Panc1 (cell line): ENCODE measurements at regions not wholly inside any gene's neighbourhood (a gene's known extent, or its start where the extent isn't known, plus 50 kb on each side); places are given as distances from the start of the nearest gene placed in this dataset.

Experiments used
- ATAC-seq: fragments of 200-7000 bp; cut with Tn5 transposase; 2 replicates; pipeline ENCODE4 v1.9.1; 2020; ENCODE audit warnings: mild to moderate bottlenecking, moderate library complexity
- BruUV-seq: library from RNA; stranded (reverse); fragments of 400-500 nt; replicated peaks from 2 replicates; lab custom pipeline; 2021; lab: Mats Ljungman, UMichigan
- CTCF ChIA-PET: fragments of 300-600 bp; sonication (Branson Sonifier 250); formaldehyde crosslinking; loops from one replicate; lab custom pipeline; 2022; ENCODE audit warnings: antibody characterized with exemption; lab: Charles Lee
- POLR2A ChIA-PET: fragments of 300-600 bp; sonication (Branson Sonifier 250); formaldehyde crosslinking; loops from one replicate; lab custom pipeline; 2022; ENCODE audit warnings: antibody characterized with exemption; lab: Charles Lee
- DNase-seq: peaks from one replicate; pipeline ENCODE4 v3.0.0-alpha.2; 2010; ENCODE audit warnings: low read depth, low spot score
- H3K27ac ChIP-seq: 2 replicates; pipeline ENCODE4 v1.5.1; 2011; ENCODE audit warnings: mild to moderate bottlenecking, low read length, inconsistent platforms
- H3K27me3 ChIP-seq: fragments of 200-500 bp; sonication (Bioruptor generic); 2 replicates; pipeline ENCODE4 v1.6.0; 2014; ENCODE audit warnings: low read length, inconsistent platforms; ENCODE audit not compliant: control insufficient read depth, insufficient read depth
- H3K36me3 ChIP-seq: fragments of 200-500 bp; sonication (Bioruptor generic); 2 replicates; pipeline ENCODE4 v1.5.1; 2014; ENCODE audit warnings: inconsistent platforms, mild to moderate bottlenecking, low read length, moderate library complexity; ENCODE audit not compliant: control insufficient read depth, insufficient read depth
- H3K4me1 ChIP-seq: 2 replicates; pipeline ENCODE4 v1.5.1; 2011; ENCODE audit warnings: inconsistent platforms, mild to moderate bottlenecking, low read length, moderate library complexity; ENCODE audit not compliant: control insufficient read depth, insufficient read depth
- H3K4me3 ChIP-seq, 2 experiments: 2 replicates each; pipeline ENCODE4 v1.5.1; 2011 to 2012; ENCODE audit warnings: low read depth in 2 of 2, low read length in 2 of 2, mild to moderate bottlenecking in 2 of 2, inconsistent platforms in 1 of 2, moderate library complexity in 1 of 2
- H3K9me3 ChIP-seq: fragments of 200-500 bp; sonication (Bioruptor generic); 2 replicates; pipeline ENCODE4 v1.5.1; 2014; ENCODE audit warnings: low read depth, mild to moderate bottlenecking, inconsistent platforms, low read length, moderate library complexity; ENCODE audit not compliant: control insufficient read depth, insufficient read depth
- POLR2AphosphoS5 ChIP-seq: IDR thresholded peaks from 2 replicates; pipeline ENCODE4 v1.6.1; 2012; ENCODE audit warnings: mild to moderate bottlenecking, low read depth, low read length, moderate library complexity
- SIN3A ChIP-seq: IDR thresholded peaks from 2 replicates; pipeline ENCODE4 v1.6.1; 2012; ENCODE audit warnings: low read depth, mild to moderate bottlenecking, low read length, moderate library complexity, borderline replicate concordance; ENCODE audit not compliant: insufficient read depth
- TCF7L2 ChIP-seq: IDR thresholded peaks from 2 replicates; pipeline ENCODE4 v1.6.1; 2011; ENCODE audit warnings: mild to moderate bottlenecking, low read depth, low read length, inconsistent platforms
- in situ Hi-C: cut with HindIII; loops from 2 replicates; pipeline ENCODE4 v1.10.0; 2016; ENCODE audit warnings: low sequenced_read_pairs, low pct_unique_long_range_greater_than_20kb
- intact Hi-C: fragments of 100-400 bp; cut with micrococcal nuclease; formaldehyde crosslinking; loops from one replicate; pipeline ENCODE4 v1.10.0; 2022; ENCODE audit not compliant: unreplicated experiment
- TF ChIP-seq, protein P1 (sequence below), 2 experiments: IDR thresholded peaks; 2 replicates each; pipeline ENCODE4 v1.6.1; 2011 to 2012; ENCODE audit warnings: low read depth in 2 of 2, control low read depth in 1 of 2, low read length in 1 of 2, mild to moderate bottlenecking in 1 of 2, moderate library complexity in 1 of 2; ENCODE audit not compliant: insufficient read depth in 1 of 2
- TF ChIP-seq, protein P2 (sequence below): fragments of 450-650 bp; IDR thresholded peaks from 2 replicates; pipeline ENCODE4 v1.5.1; 2017; ENCODE audit warnings: mild to moderate bottlenecking

DNA sequence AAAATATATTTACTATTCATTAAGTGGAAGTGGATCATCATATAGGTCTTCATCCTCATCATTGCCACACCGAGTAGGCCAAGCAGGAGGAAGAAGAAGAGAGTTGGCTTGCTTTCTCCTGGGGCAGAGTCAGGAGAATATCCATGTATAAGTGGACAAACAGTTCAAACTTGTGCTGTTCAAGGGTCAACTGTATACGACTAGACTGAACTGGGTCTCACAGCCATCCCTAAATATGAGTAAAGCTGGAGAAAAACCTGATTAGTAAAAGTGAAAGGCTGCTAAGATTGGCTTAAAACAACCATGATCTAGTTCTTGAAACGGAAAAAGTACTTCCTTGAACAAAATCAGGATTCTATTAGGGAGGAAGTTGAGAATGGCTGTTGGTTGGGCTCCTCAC, 276.7 kb upstream of the ADRA1B start:
- ATAC-seq (no peak), DNase-seq (no peak)
- in situ Hi-C loops = no loop called here
- H3K9me3 ChIP-seq = no peaks in the 10 kb centered on the region
- no peak overlapping the region for H3K27ac ChIP-seq
- no TSS peak for BruUV-seq
- no peaks in the 10 kb centered on the region for H3K27me3 ChIP-seq
- POLR2A ChIA-PET = no interaction called here
- H3K4me3 ChIP-seq = no peak overlapping the region
- no peaks in the 10 kb centered on the region for H3K4me1 ChIP-seq
- CTCF ChIA-PET = no interaction called here
- TF ChIP-seq, protein P1, sequence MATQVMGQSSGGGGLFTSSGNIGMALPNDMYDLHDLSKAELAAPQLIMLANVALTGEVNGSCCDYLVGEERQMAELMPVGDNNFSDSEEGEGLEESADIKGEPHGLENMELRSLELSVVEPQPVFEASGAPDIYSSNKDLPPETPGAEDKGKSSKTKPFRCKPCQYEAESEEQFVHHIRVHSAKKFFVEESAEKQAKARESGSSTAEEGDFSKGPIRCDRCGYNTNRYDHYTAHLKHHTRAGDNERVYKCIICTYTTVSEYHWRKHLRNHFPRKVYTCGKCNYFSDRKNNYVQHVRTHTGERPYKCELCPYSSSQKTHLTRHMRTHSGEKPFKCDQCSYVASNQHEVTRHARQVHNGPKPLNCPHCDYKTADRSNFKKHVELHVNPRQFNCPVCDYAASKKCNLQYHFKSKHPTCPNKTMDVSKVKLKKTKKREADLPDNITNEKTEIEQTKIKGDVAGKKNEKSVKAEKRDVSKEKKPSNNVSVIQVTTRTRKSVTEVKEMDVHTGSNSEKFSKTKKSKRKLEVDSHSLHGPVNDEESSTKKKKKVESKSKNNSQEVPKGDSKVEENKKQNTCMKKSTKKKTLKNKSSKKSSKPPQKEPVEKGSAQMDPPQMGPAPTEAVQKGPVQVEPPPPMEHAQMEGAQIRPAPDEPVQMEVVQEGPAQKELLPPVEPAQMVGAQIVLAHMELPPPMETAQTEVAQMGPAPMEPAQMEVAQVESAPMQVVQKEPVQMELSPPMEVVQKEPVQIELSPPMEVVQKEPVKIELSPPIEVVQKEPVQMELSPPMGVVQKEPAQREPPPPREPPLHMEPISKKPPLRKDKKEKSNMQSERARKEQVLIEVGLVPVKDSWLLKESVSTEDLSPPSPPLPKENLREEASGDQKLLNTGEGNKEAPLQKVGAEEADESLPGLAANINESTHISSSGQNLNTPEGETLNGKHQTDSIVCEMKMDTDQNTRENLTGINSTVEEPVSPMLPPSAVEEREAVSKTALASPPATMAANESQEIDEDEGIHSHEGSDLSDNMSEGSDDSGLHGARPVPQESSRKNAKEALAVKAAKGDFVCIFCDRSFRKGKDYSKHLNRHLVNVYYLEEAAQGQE (IDR thresholded peaks at IDR 0.05; ENCODE audit: insufficient read depth in 1 of 2, low read depth in 2 of 2, low read length in 1 of 2) = no peak
- TF ChIP-seq POLR2AphosphoS5 = no peak
- no peak for TF ChIP-seq TCF7L2
- TF ChIP-seq, protein P2, sequence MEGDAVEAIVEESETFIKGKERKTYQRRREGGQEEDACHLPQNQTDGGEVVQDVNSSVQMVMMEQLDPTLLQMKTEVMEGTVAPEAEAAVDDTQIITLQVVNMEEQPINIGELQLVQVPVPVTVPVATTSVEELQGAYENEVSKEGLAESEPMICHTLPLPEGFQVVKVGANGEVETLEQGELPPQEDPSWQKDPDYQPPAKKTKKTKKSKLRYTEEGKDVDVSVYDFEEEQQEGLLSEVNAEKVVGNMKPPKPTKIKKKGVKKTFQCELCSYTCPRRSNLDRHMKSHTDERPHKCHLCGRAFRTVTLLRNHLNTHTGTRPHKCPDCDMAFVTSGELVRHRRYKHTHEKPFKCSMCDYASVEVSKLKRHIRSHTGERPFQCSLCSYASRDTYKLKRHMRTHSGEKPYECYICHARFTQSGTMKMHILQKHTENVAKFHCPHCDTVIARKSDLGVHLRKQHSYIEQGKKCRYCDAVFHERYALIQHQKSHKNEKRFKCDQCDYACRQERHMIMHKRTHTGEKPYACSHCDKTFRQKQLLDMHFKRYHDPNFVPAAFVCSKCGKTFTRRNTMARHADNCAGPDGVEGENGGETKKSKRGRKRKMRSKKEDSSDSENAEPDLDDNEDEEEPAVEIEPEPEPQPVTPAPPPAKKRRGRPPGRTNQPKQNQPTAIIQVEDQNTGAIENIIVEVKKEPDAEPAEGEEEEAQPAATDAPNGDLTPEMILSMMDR = no peak
- no peak for TF ChIP-seq SIN3A
- intact Hi-C loops = no loop called here
- no peaks in the 10 kb centered on the region for H3K36me3 ChIP-seq

DNA sequence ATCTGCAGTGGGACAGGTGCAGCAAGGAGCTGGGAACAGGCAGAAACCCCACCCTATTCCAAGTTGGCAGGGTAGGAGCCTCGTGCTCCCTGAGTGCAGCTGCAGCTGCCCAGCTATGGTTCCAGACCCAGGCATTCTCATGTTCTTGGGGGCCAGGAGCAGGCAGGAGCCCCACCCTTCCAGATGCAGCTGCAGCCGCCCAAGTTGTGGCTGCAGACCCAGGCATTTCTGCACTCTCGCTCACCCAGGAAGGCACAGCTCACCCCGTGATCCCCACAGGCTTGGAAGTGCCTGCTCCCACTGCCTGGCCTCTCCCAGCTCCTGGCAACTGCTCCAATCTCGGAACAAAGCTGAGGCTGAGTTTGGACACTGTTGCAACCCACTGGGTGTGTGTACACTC, 275.8 kb upstream of the ADRA1B start:
- in situ Hi-C loops (no loop called here), intact Hi-C loops (no loop called here)
- no peaks in the 10 kb centered on the region for H3K9me3 ChIP-seq
- H3K27me3 ChIP-seq = no peaks in the 10 kb centered on the region
- ATAC-seq (no peak), DNase-seq (no peak)
- H3K4me3 ChIP-seq = no peak overlapping the region
- no peak for TF ChIP-seq SIN3A
- no peaks in the 10 kb centered on the region for H3K4me1 ChIP-seq
- POLR2A ChIA-PET = no interaction called here
- H3K36me3 ChIP-seq = no peaks in the 10 kb centered on the region
- CTCF ChIA-PET = no interaction called here
- H3K27ac ChIP-seq = no peak overlapping the region
- BruUV-seq = no TSS peak

DNA sequence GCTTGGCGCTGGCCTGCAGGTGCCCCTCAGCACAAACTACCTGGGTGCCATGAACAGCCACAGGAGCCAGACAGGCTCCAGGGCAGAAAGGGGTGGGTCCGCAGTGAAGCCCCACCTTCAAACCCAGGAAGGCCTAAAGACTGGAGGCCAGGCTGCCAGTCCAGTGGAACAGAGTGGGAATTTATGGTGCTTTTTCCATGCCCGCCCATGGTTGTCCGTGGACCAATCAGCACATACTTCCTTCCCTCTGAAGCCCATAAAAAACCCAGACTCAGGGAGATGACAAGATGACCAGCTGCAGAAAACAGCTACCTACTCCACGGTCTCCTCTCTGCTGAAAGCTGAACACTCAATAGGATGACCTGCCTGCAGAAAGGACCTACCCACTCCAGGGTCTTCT, 275.4 kb upstream of the ADRA1B start:
- POLR2A ChIA-PET = no interaction called here
- DNase-seq (no peak), ATAC-seq (no peak)
- no TSS peak for BruUV-seq
- Histone ChIP-seq H3K36me3 (no peaks in the 10 kb centered on the region), H3K9me3 (no peaks in the 10 kb centered on the region), H3K4me1 (no peaks in the 10 kb centered on the region), H3K27ac (no peak overlapping the region), H3K27me3 (no peaks in the 10 kb centered on the region), H3K4me3 (no peak overlapping the region)
- CTCF ChIA-PET = no interaction called here
- intact Hi-C loops = no loop called here
- in situ Hi-C loops = no loop called here
- TF ChIP-seq, protein P2 = no peak
- no peak for TF ChIP-seq SIN3A
- TF ChIP-seq POLR2AphosphoS5 = no peak
